ENCODE measurements at regions not wholly inside any gene's neighbourhood (a gene's known extent, or its start where the extent isn't known, plus 50 kb on each side); places are given as distances from the start of the nearest gene placed in this dataset.

GRCh38 chr10:91137822-91138221 is 82.6 kb upstream of the PCGF5 start:
- DNase-seq (ENCODE audit: low read depth) = no peak

GRCh38 chr10:91140995-91141549 is 79.4 kb upstream of the PCGF5 start:
- no peak for DNase-seq (ENCODE audit: low read depth)

DNA sequence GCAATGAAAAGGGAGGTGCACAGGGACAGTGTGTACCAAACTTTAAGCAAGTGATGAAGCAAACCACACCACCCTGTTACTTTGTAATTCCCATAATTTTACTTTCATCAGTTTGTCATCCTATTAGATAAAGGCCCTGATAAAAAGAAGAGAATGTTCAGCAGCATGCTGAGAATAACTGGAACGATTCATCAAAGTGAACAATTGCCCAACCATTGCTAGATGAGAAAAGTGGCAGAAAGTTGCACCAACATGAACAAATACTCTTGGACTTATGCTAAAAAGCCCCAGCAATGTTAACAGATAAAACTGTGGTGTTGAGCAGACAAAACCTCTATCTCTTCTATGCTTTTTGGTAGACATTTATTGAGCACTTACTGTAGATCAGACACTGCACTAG is 75.5 kb upstream of the PCGF5 start:
- DNase-seq (ENCODE audit: low read depth) = no peak

- no peak for DNase-seq (ENCODE audit: low read depth)
Observed at GRCh38 chr10:91146146-91146545, 74.3 kb upstream of the PCGF5 start.

DNA sequence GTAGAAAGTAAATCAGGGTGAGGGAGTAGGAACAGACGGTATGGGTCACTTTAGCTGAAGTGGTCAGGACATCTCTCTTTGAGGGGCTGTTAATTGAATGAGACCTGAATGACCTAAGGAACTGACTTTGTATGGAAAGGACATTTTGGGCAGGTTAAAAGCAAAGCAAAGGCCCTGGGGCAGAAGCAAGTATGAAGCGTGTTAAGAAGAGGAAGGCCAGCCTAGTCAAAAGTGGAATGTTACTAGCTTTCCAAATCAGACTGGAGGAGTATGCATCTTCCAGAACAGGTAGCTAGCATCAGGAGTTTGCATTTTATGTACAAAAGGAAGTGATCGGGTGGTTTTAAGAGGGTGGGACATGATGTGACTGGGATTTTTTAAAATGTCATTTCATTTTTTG is 70.9 kb upstream of the PCGF5 start:
- no peak for DNase-seq (ENCODE audit: low read depth)

GRCh38 chr10:91150631-91151030 is 69.8 kb upstream of the PCGF5 start:
- no peak for DNase-seq (ENCODE audit: low read depth)

GRCh38 chr10:91153508-91153907 is 67.0 kb upstream of the PCGF5 start:
- no peak for DNase-seq (ENCODE audit: low read depth)

GRCh38 chr10:91154842-91155241 is 65.6 kb upstream of the PCGF5 start:
- no peak for DNase-seq (ENCODE audit: low read depth)

GRCh38 chr10:91156196-91156595 is 64.3 kb upstream of the PCGF5 start:
- no peak for DNase-seq (ENCODE audit: low read depth)

GRCh38 chr10:91159254-91159783 is 61.1 kb upstream of the PCGF5 start:
- DNase-seq (ENCODE audit: low read depth) = no peak

DNA sequence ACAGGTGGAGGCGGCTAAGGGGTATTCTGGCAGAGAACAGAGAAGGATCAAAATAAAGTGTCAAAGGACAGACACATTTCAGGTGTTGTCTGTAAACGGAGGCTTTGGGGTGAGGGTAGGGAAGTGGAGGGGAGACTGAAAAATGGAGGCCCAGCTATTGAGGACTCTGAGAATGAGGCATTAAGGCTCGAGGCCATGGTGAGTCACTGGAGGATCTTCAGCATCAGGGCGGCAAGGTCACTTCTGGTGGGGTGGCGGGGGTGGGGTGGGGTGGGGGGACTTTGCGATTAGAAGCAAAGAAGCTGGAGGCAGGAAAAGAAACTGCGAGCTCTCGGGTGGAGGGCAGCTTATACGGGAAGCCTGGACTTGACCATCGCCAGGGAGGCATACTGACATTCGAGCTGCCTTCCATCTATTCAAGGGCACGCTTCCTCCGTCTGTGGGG is 58.4 kb upstream of the PCGF5 start:
- no peak for DNase-seq (ENCODE audit: low read depth)

GRCh38 chr10:91162495-91163268 is 57.8 kb upstream of the PCGF5 start:
- DNase-seq (ENCODE audit: low read depth) = peak; percentile 53

DNA sequence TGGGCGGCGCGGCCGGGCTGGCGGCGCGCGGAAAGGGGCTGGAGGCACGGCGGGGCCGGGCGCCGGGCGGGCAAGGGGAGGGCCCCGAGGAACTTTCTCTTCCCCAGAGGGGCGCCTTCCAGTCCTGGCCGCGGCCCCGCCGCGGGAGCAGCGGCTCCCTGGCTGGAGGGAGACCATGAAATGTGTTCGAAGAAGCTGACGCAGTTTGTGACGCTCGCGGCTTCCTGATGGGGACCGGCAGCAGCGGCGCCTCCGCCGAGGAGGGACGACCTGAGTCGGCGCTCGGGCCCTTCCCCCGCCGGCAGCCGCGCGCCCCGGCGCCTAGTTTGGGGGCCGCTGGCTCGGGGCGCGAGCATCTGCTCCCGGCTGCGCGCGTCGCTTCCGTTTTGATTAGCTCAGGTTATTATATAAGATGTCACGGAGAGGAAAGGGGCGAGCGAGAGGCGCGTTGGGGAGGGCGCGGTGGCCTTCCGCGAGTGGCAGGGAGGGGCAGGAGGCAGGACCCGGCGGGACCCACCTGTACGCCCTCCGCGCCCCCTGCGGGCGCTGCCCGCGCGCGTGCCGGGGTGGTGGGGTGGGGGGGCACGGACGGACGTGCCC is 57.1 kb upstream of the PCGF5 start:
- DNase-seq (ENCODE audit: low read depth) = peak; percentile 66

DNA sequence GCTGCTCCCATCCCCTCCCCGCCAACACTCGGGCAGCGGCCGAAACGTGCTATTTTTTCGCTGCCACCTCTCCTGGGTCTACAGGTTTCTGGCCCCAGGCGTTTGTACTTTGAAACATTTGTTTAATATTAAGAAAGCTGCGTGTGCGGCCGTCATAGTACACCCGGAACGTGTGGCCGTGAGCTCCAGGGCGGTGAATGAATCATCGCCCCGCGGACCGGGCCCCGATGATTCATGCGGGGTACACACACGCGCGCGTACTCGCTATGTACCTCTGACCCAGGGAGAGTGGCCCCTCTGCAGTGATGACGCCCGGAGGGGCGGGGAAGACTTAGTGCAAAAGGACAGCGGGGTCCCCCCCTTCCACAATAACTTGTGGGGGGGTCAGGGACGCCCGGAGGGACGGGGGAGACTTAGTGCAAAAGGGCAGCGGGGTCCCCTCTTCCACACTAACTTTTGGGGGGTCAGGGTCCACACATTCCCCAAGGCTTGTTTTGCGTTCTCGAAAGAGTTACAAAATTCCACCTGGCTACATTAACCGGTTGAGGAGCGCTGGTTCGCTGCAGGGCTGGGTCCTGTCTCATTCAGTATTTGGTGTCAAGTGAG is 56.5 kb upstream of the PCGF5 start:
- DNase-seq (ENCODE audit: low read depth) = peak; percentile 54

DNA sequence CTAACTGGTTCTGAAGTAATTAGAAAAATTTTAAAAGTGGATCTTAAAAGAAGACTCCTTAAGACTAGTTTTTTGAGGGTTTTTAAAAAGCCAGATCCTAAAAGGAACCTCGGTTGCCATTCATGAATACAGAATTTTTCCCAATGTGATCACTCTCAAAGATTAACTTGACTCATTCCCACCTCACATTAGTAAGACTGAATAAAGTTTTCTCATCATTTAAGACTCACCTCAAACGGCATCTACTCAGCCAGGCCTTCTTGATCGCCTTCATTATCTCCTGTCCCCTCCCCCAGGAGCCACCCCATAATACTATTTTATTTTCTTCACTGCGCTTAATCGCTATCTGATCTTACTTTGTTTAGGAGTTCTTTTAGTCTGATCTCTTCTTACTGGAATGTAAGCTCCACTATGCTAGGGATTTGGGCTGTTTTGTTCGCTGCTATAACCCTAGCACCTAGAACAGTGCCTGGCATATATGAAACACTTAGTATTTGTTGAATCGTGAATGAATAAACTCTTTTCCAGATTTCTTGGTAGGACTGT is 55.9 kb upstream of the PCGF5 start:
- no peak for DNase-seq (ENCODE audit: low read depth)

GRCh38 chr10:91167406-91167805 is 53.1 kb upstream of the PCGF5 start:
- DNase-seq (ENCODE audit: low read depth) = no peak

DNA sequence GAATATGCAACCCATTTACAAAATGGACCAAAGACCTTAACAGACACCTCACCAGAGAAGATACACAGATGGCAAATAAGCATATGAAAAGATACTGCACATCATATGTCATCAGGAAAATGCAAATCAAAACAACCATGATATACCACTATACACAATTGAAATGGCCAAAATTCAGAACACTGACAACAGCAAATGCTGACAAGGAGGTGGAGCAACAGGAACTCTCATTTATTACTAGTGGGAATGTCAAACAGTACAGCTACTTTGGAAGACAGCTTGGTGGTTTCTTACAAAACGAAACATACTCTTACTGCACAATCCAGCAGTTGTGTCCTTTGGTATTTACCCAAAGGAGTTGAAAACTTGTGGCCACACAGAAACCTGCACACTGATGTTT is 50.0 kb upstream of the PCGF5 start:
- DNase-seq (ENCODE audit: low read depth) = no peak

Data from activated gamma-delta T cell treated with anti-CD3 and anti-CD28 coated beads, Interleukin-2, amount 50 U/mL, for 16 hours (primary cell).